AG09319 (cell line): ENCODE measurements at regions not wholly inside any gene's neighbourhood (a gene's known extent, or its start where the extent isn't known, plus 50 kb on each side); places are given as distances from the start of the nearest gene placed in this dataset.
"Not testable (repeated sequence)": the region's sequence is repeated elsewhere in the genome, so short reads cannot be mapped to it uniquely, and the experiment has no call there.

Experiments
- DNase-seq: peaks from one replicate; pipeline ENCODE4 v3.0.0-alpha.2; 2010; ENCODE audit warnings: low read depth; ENCODE audit errors: extremely low read depth
- TF ChIP-seq, protein P1 (sequence below): IDR thresholded peaks from 2 replicates; pipeline ENCODE4 v1.5.1; 2011; ENCODE audit warnings: low read depth, mild to moderate bottlenecking, inconsistent platforms, low read length, moderate library complexity

DNA sequence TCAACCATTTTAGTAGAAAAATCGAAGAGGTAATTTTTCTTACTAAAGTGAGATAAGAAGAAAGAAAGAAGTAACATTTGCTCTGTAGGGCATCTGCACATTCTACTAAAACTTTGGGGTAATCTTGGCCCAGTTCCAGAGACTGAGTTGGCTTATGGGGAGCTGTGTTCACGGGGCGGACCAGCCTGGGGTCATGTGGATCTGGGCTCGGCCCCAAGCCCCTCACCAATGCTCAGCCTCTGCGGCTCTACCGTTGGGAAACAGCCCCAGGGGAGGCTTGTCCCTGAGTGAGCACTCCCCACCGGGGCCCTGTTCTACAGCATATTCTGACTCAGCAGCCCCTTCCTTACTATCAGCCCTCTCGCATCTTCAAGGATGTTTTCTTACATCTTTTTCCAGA is 132.3 kb downstream of the RTP5 start:
- no peak for DNase-seq
- TF ChIP-seq, protein P1, sequence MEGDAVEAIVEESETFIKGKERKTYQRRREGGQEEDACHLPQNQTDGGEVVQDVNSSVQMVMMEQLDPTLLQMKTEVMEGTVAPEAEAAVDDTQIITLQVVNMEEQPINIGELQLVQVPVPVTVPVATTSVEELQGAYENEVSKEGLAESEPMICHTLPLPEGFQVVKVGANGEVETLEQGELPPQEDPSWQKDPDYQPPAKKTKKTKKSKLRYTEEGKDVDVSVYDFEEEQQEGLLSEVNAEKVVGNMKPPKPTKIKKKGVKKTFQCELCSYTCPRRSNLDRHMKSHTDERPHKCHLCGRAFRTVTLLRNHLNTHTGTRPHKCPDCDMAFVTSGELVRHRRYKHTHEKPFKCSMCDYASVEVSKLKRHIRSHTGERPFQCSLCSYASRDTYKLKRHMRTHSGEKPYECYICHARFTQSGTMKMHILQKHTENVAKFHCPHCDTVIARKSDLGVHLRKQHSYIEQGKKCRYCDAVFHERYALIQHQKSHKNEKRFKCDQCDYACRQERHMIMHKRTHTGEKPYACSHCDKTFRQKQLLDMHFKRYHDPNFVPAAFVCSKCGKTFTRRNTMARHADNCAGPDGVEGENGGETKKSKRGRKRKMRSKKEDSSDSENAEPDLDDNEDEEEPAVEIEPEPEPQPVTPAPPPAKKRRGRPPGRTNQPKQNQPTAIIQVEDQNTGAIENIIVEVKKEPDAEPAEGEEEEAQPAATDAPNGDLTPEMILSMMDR = no peak

DNA sequence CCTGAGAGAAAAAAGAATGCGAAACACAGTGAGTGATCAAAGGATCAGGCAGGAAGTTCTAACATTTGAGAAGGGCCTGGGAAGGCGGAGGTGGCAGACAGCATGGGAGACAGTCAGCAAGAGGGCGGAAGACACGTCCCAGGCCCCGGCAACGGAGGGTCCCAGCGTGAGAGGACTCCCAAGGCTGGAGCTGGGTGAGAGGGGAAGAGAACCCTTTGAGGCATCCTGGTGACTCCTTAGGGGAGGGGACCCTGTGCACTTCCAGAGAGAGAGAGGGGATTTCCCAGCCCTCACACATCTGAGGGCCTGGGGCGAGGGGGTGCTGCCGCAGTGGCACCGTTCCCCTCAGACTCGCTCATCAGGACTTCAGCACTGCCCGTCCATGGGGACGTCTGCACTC is 133.4 kb downstream of the RTP5 start:
- DNase-seq = no peak
- TF ChIP-seq, protein P1 = no peak

GRCh38 chr2:242004223-242004901 is 134.8 kb downstream of the RTP5 start:
- TF ChIP-seq, protein P1 = no peak

DNA sequence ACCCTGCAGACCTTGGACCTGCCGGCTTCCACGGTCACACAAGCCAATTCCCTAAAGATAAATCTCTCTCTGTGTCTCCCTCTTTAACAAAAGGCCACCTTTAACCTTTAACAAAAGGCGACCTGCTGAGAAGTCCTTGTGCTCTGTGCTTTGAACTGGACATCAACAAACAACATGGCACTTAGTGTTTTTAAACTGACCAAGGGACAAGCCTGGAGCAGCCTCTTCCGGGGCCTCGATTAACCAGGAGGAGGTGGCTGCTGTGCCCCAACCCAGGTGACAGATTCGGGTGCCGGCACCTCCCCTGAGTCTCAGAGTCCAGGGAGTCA is 135.3 kb downstream of the RTP5 start:
- no peak for DNase-seq
- TF ChIP-seq, protein P1 = no peak

More at GRCh38 chr2:242004223-242004901, 134.8 kb downstream of the RTP5 start:
- no peak for DNase-seq

GRCh38 chr2:242006091-242006634 is 136.6 kb downstream of the RTP5 start:
- DNase-seq = not testable (repeated sequence)

- not testable (repeated sequence) for DNase-seq
These were observed 139.4 kb downstream of the RTP5 start for GRCh38 chr2:242008908-242009307.

GRCh38 chr2:242009846-242010245 is 140.3 kb downstream of the RTP5 start:
- DNase-seq = not testable (repeated sequence)

DNA sequence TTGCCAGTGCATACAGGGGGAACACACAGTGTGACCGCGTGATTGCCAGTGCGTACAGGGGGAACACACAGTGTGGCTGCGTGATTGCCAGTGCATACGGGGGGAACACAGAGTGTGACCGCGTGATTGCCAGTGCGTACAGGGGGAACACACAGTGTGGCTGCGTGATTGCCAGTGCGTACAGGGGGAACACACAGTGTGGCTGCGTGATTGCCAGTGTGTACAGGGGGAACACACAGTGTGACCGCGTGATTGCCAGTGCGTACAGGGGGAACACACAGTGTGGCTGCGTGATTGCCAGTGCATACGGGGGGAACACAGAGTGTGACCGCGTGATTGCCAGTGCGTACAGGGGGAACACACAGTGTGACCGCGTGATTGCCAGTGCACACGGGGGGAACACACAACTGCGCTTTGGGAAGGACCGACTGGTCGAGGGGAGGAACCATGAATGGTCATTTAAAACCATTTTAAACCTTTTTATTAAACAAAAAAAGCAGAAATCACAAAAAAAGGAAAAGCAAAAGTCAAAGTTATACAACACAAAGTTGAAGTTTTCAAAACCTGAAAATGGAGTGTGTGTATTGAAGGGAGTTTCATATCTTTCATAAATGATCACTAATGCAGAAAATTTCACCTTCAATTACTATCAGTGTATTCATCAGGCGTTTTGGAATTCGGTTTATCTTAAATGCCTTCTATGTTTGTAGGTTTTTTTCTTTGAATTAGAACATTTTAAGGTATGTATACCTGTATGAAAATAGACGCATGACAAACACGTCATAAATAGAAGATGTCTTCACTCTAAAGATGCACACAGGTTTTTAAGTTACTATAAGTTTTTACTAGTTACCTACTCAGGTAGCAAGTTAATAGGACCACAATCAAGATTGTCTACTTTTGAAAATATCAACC is 141.0 kb downstream of the RTP5 start:
- not testable (repeated sequence) for DNase-seq

GRCh38 chr2:242011167-242011513 is 141.6 kb downstream of the RTP5 start:
- TF ChIP-seq, protein P1 = no peak

More at GRCh38 chr2:242011167-242011513, 141.6 kb downstream of the RTP5 start:
- no peak for DNase-seq
